OCI-LY7 (cell line): ENCODE measurements at regions not wholly inside any gene's neighbourhood (a gene's known extent, or its start where the extent isn't known, plus 50 kb on each side); places are given as distances from the start of the nearest gene placed in this dataset.

ENCODE experiments used
- BruUV-seq: library from RNA; stranded (reverse); fragments of 400-500 nt; replicated peaks from 2 replicates; lab custom pipeline; 2021; lab: Mats Ljungman, UMichigan
- CTCF ChIA-PET: fragments of 300-600 bp; sonication (Branson Sonifier 250); formaldehyde crosslinking; loops from one replicate; lab custom pipeline; 2022; ENCODE audit warnings: antibody characterized with exemption; ENCODE audit not compliant: unreplicated experiment; lab: Charles Lee
- POLR2A ChIA-PET: fragments of 300-600 bp; sonication (Branson Sonifier 250); formaldehyde crosslinking; loops from one replicate; lab custom pipeline; 2022; ENCODE audit warnings: antibody characterized with exemption; lab: Charles Lee
- DNase-seq: peaks from one replicate; pipeline ENCODE4 v3.0.0-alpha.2; 2015; ENCODE audit warnings: low spot score
- H2AFZ ChIP-seq: fragments of 200-600 bp; sonication (generic), shearing (Covaris generic); 2 replicates; pipeline ENCODE4 v1.6.1; 2014; ENCODE audit warnings: mild to moderate bottlenecking, antibody characterized with exemption, low read length, moderate library complexity
- H3K27ac ChIP-seq: fragments of 200-600 bp; sonication (generic); 2 replicates; pipeline ENCODE4 v1.5.1; 2014; ENCODE audit warnings: mixed run types, low read depth, mild to moderate bottlenecking, moderate library complexity, low read length, inconsistent platforms; ENCODE audit not compliant: poor library complexity, severe bottlenecking
- H3K36me3 ChIP-seq: fragments of 200-600 bp; sonication (generic); 2 replicates; pipeline ENCODE4 v1.6.1; 2014; ENCODE audit warnings: mild to moderate bottlenecking, antibody characterized with exemption, low read length, moderate library complexity, mixed read lengths; ENCODE audit not compliant: insufficient read depth
- H3K4me1 ChIP-seq: fragments of 200-600 bp; sonication (generic); 2 replicates; pipeline ENCODE4 v1.5.1; 2014; ENCODE audit warnings: mild to moderate bottlenecking, low read length; ENCODE audit not compliant: insufficient read depth, poor library complexity, severe bottlenecking
- H3K4me2 ChIP-seq: fragments of 200-600 bp; sonication (generic); 2 replicates; pipeline ENCODE4 v1.6.1; 2014; ENCODE audit warnings: mild to moderate bottlenecking, low read length
- H3K4me3 ChIP-seq: fragments of 200-600 bp; sonication (generic); 2 replicates; pipeline ENCODE4 v1.5.1; 2014; ENCODE audit warnings: mild to moderate bottlenecking, low read depth, low read length; ENCODE audit not compliant: poor library complexity, severe bottlenecking
- H3K79me2 ChIP-seq: fragments of 200-600 bp; sonication (generic); 2 replicates; pipeline ENCODE4 v1.6.1; 2016; ENCODE audit warnings: low read depth, mild to moderate bottlenecking, low read length, moderate library complexity, mixed read lengths; ENCODE audit not compliant: insufficient read depth
- H3K9me2 ChIP-seq: fragments of 200-600 bp; sonication (generic); 2 replicates; pipeline ENCODE4 v1.6.1; 2016; ENCODE audit warnings: mild to moderate bottlenecking, low read length, mixed read lengths; ENCODE audit not compliant: insufficient read depth
- H3K9me3 ChIP-seq: fragments of 200-600 bp; sonication (generic); 2 replicates; pipeline ENCODE4 v1.6.1; 2014; ENCODE audit warnings: mild to moderate bottlenecking, mixed run types, low read length, mixed read lengths
- H4K20me1 ChIP-seq: fragments of 200-600 bp; sonication (generic); 2 replicates; pipeline ENCODE4 v1.6.1; 2014; ENCODE audit warnings: mild to moderate bottlenecking, antibody characterized with exemption, low read length, moderate library complexity, mixed read lengths; ENCODE audit not compliant: insufficient read depth
- EZH2phosphoT487 ChIP-seq: fragments of 200-600 bp; sonication (generic); IDR thresholded peaks from 2 replicates; pipeline ENCODE4 v1.6.1; 2018; ENCODE audit warnings: low read depth, borderline replicate concordance, mild to moderate bottlenecking, mixed run types, antibody characterized with exemption, low read length, moderate library complexity, mixed read lengths
- intact Hi-C: fragments of 100-400 bp; cut with micrococcal nuclease; formaldehyde crosslinking; loops from one replicate; pipeline ENCODE4 v1.10.0; 2022; ENCODE audit not compliant: unreplicated experiment
- TF ChIP-seq, protein P1 (sequence below): fragments of 200-600 bp; sonication (generic); conservative IDR thresholded peaks from 2 replicates; pipeline ENCODE4 v1.5.1; 2014; ENCODE audit warnings: mild to moderate bottlenecking, antibody characterized with exemption, low read length, moderate library complexity, mixed read lengths

- no peaks in the 10 kb centered on the region for H4K20me1 ChIP-seq
- H3K79me2 ChIP-seq, result no peaks in the 10 kb centered on the region
- H3K4me1 ChIP-seq, result no peaks in the 10 kb centered on the region
- intact Hi-C loops, result no loop called here
- no TSS peak for BruUV-seq
- no peak for DNase-seq
- TF ChIP-seq, protein P1, sequence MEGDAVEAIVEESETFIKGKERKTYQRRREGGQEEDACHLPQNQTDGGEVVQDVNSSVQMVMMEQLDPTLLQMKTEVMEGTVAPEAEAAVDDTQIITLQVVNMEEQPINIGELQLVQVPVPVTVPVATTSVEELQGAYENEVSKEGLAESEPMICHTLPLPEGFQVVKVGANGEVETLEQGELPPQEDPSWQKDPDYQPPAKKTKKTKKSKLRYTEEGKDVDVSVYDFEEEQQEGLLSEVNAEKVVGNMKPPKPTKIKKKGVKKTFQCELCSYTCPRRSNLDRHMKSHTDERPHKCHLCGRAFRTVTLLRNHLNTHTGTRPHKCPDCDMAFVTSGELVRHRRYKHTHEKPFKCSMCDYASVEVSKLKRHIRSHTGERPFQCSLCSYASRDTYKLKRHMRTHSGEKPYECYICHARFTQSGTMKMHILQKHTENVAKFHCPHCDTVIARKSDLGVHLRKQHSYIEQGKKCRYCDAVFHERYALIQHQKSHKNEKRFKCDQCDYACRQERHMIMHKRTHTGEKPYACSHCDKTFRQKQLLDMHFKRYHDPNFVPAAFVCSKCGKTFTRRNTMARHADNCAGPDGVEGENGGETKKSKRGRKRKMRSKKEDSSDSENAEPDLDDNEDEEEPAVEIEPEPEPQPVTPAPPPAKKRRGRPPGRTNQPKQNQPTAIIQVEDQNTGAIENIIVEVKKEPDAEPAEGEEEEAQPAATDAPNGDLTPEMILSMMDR, result no peak
- TF ChIP-seq EZH2phosphoT487, result no peak
- no peak overlapping the region for H3K4me2 ChIP-seq
- POLR2A ChIA-PET, result no interaction called here
- no peak overlapping the region for H2AFZ ChIP-seq
- H3K27ac ChIP-seq, result no peak overlapping the region
- H3K9me3 ChIP-seq, result no peaks in the 10 kb centered on the region
- H3K36me3 ChIP-seq, result no peaks in the 10 kb centered on the region
- no peaks in the 10 kb centered on the region for H3K9me2 ChIP-seq
- H3K4me3 ChIP-seq, result no peak overlapping the region
- CTCF ChIA-PET, result no interaction called here
These were observed 382.7 kb upstream of the FAR2 start for GRCh38 chr12:28766398-28766797.

DNA sequence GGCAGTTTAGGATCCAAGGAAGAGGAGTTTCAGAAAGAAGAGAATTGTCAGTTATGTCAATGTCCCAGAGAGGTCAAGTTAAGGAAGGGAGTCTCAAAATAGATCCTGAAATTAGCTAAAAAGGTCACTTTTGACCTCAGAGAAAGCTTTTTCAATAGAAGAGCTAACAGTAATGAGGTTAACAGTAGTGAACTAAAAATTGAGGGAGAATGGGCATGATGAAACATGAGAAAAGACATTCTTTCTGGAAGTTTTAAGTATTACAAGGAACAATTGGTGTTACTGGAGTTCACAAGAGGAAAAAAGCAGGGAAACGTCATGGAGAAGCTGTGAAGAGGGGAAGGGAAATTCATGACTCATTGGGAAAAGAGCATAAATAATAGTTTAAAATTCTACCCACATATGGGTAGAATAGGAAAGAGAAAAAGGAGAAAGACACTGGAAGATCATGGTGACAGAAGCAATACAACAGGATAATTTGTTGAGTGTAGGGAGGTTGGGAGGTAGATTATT, 381.2 kb upstream of the FAR2 start:
- intact Hi-C loops, result no loop called here
- Histone ChIP-seq H4K20me1 (no peaks in the 10 kb centered on the region), H3K27ac (no peak overlapping the region), H2AFZ (no peak overlapping the region), H3K36me3 (no peaks in the 10 kb centered on the region), H3K9me3 (no peaks in the 10 kb centered on the region), H3K9me2 (no peaks in the 10 kb centered on the region), H3K4me3 (no peak overlapping the region), H3K4me1 (no peaks in the 10 kb centered on the region), H3K4me2 (no peak overlapping the region), H3K79me2 (no peaks in the 10 kb centered on the region)
- POLR2A ChIA-PET, result interaction anchor here (0.6 kb wide), 1 partner anchor 1193 kb away, joined by 3 read pairs; no protein-coding TSS in a partner anchor
- DNase-seq, result no peak
- no peak for TF ChIP-seq EZH2phosphoT487
- TF ChIP-seq, protein P1, result no peak
- no TSS peak for BruUV-seq
- CTCF ChIA-PET, result no interaction called here

DNA sequence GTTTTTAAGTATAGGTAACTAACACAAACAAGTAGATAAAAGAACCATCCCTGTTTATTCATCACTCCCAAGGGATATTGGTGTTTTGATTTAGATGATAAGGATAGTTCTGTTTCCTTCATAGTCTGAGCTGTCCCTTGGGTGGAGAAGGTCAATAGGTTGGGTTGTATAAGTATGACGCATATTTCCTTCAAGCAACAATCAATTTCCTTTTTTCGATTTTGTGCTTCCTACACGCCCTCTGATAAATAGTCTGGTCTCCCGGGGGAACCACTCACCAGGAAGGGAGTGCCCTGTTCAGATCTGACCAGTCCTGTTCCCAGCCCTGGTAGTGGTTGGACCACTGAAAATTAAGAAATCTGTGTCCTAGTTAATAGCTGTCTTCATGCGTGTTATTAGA, 378.8 kb upstream of the FAR2 start:
- Histone ChIP-seq H3K27ac (no peak overlapping the region), H3K4me2 (no peak overlapping the region), H2AFZ (no peak overlapping the region), H3K9me3 (no peaks in the 10 kb centered on the region), H3K9me2 (no peaks in the 10 kb centered on the region), H3K79me2 (no peaks in the 10 kb centered on the region), H4K20me1 (no peaks in the 10 kb centered on the region), H3K4me3 (no peak overlapping the region), H3K4me1 (no peaks in the 10 kb centered on the region), H3K36me3 (no peaks in the 10 kb centered on the region)
- CTCF ChIA-PET, result no interaction called here
- TF ChIP-seq EZH2phosphoT487, result no peak
- TF ChIP-seq, protein P1, result no peak
- no TSS peak for BruUV-seq
- intact Hi-C loops, result no loop called here
- POLR2A ChIA-PET, result no interaction called here
- DNase-seq, result no peak
